ENCODE measurements at regions not wholly inside any gene's neighbourhood (a gene's known extent, or its start where the extent isn't known, plus 50 kb on each side); places are given as distances from the start of the nearest gene placed in this dataset.

DNA sequence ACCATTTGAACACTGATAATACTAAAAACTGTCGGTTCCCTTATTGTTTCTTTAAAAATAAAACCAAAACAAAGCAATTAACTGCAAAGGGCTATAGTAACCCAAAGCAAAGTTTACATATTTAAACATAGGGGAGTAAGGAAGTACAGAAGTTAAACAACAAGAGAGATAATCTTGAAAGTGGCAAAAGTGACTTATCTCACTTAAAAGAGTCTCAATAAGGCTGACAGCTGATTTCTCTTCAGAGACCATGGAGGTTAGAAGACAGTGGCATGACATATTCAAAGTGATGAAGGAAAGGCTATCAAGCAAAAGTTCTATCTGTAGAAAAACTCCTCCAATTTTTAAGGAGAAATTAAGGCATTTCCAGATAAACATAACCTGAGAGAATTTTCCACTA lies 233.5 kb upstream of the HDAC9 start:
- DNase-seq, result no peak

- no peak for DNase-seq
Observed at GRCh38 chr7:18265611-18266281, 229.8 kb upstream of the HDAC9 start.

GRCh38 chr7:18268571-18268970 lies 227.0 kb upstream of the HDAC9 start:
- no peak for DNase-seq

- DNase-seq, result no peak
Observed at GRCh38 chr7:18276380-18276779, 219.2 kb upstream of the HDAC9 start.

- DNase-seq, result no peak
Observed at GRCh38 chr7:18278316-18278715, 217.2 kb upstream of the HDAC9 start.

DNA sequence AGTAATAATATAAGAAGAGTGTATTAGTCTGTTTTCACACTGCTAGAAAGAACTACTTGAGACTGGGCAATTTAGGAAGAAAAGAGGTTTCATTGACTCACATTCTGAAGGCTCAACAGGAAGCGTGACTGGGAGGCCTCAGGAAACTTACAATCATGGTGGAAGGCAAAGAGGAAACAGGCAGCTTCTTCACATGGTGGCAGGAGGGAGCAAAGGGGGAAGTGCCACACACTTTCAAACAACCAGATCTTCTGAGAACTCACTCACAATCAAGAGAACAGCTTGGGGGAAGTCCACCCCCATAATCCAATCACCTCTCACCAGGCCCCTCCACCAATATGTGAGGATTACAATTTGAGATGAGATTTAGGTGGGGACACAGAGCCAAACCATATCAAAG lies 212.5 kb upstream of the HDAC9 start:
- no peak for DNase-seq

DNA sequence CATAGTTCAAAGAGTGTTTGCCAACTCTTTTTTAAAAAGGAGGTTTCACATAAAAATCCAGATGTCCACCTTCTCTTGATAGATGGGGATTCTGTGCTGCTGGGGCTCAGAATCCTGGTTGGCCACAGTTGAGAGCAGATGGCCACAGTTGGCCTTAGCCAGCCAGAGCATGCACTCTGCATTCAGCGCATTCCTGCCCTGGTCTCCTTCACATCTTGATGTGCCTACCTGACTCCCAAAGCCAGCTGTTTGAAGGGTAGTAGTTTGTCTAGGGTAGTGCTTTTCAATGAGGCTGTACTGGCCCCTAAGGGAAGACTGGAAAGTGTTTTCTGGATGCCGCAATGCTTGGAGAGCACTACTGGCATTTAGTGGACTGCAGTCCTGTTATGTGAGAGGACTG lies 208.1 kb upstream of the HDAC9 start:
- DNase-seq, result no peak

- DNase-seq, result no peak
Observed at GRCh38 chr7:18288322-18289037, 207.1 kb upstream of the HDAC9 start.

GRCh38 chr7:18289788-18290187 lies 205.8 kb upstream of the HDAC9 start:
- no peak for DNase-seq

- DNase-seq, result no peak
Observed at GRCh38 chr7:18290223-18290622, 205.3 kb upstream of the HDAC9 start.

- DNase-seq, result no peak
Observed at GRCh38 chr7:18290865-18291264, 204.7 kb upstream of the HDAC9 start.

DNA sequence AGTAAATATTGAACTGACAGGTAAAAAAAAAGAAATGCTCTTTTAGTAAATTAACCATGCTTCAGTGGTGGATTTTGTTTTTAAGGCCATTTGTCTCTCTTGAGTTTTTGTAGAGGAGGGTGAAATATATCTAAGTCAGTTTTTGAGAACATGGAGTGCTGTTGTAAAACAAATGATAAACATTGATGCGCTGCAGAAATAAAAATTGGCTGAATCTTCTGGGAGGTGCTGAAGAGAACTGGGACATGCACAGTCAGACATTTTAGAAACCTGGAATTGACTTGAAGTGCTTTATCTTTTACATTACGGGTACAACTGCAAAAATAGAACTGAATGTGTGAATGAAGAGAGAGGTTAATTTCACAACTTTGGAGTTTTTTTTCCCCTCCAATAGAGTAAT lies 203.0 kb upstream of the HDAC9 start:
- DNase-seq, result no peak

- DNase-seq, result no peak
Observed at GRCh38 chr7:18293759-18294158, 201.8 kb upstream of the HDAC9 start.

DNA sequence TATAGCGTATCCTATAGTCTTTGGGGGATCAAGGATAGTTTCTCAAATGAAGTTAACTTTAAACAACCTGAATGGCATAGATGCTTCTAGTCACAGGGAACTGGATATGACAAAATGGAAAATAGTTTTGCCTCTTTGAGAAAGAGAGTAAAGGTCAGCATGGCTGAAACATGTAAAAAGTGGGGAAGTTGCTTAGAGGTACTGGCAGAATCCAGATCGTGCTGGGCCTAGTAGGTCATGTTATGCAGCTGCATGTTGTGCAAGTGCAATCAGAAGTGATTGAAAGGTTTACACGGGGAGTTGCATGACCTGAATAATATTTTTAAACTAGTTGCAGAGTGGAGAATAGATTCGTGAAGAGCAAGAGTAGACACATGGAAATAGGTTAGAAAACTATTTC lies 201.1 kb upstream of the HDAC9 start:
- no peak for DNase-seq

- DNase-seq, result no peak
Observed at GRCh38 chr7:18295781-18296423, 199.6 kb upstream of the HDAC9 start.

GRCh38 chr7:18302097-18302496 lies 193.5 kb upstream of the HDAC9 start:
- no peak for DNase-seq

- DNase-seq, result no peak
Observed at GRCh38 chr7:18305866-18306265, 189.7 kb upstream of the HDAC9 start.

- no peak for DNase-seq
Observed at GRCh38 chr7:18306696-18307095, 188.9 kb upstream of the HDAC9 start.

DNA sequence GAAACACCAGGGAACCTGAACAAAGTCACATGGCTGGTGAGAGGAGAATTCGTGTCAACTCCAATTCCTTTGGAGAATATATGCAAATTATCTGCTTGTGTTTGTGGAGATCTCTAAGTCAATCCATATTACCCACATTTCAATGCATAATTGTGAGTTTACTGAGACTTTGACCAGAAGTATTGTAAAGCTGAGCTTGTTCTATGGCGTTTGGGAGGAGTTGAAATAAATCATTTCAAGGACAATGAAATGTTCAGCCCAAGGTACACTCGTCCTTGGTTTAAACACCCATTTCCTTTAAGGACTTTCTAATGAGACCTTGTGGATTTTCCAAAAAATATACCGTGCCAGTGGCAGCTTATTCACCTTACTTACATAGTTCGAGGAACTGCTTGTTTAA lies 186.6 kb upstream of the HDAC9 start:
- DNase-seq, result no peak

DNA sequence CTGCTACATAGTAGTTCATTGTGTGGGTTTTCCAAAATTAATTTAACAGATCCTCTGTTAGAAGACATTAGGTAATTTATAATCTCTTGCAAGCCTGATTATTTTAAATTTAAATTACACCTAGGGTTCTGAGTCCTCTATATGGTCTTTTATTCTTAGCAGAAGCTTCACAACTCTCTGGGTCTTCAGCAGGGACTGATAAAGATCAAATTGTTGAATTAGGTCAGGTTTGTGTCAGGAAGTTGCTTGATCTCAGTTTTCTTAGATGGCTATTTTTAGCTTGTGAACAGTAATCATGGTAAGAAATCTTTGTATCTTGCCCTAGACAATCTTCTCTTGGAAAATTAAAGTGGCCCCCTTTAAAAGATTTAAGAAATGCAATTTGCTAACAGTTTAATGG lies 183.1 kb upstream of the HDAC9 start:
- DNase-seq, result no peak

DNA sequence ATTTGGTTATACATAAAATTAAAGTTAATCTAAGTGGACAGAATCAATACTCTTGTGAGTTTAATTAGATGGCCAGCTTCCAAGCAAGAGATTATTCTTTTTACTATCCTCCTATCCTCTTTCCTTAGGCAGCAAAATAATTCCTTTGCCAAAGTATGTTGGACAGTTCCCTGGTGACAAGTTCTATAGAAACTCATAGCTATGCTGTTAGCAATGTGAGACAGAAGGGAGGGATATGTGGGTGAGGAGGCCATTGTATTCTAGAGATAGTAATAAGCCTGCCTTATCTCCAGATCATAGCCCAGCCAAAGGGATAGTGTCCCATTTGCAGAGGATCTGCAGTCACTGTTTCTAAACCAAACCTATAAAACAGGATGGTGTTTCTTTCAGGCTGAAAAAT lies 181.6 kb upstream of the HDAC9 start:
- no peak for DNase-seq

DNA sequence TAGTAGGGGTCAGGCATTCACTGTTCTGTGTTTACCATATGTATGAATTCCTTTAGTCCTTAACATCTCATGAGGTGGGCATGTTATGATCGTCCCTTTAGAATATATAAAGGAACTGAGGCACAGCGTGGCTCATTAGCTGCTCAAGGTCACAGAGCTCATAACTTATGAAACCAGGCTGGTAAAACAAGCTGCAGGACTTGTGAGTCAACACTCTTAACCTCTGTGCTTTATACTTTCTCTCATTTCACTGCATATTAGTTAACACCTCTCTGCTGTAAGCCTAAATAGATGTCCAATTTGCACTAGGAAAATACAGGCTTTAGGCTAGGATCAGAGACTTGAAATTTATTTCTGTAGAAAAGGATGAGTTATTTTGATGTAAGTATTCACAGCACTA lies 180.3 kb upstream of the HDAC9 start:
- DNase-seq, result no peak

DNA sequence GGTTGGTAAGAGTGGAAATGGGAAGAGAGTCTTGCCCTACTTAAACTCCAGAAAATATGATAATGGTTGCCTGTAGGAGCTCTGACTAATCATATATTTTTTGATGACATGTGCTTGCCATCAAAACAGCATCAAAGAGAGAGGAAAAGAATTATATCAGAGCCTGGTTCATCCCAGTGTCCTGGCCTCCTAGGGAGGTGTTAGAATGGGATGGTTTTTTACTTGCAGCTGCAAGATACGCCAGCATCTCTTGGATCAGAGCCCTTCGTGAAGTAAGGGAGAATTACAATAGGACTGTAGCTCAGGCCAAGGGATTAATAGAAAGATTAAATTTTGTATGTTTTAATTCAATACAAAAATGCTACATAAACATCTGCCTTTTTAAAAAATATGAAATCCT lies 177.6 kb upstream of the HDAC9 start:
- no peak for DNase-seq

DNA sequence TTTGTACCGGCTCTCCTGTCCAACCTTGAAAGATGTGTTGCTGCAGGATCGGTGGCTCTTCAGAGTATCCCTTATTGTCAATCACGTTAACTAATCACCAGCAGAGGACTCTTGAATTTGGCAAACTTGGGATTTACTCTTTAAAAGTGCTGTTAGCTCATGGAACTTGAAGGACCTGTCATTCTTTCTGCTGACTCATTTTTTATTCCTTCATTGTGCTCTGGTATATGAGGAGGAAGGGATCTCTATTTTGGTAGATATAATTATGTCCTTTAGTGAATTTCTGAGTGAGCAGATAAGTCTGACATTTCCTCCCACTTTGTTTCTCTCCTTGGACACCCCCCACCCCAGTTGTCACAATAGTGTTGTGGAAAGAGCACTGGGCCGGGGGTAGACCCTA lies 175.1 kb upstream of the HDAC9 start:
- no peak for DNase-seq

Measured in activated effector memory CD4-positive, alpha-beta T cell treated with anti-CD3 and anti-CD28 coated beads, Interleukin-2, amount 50 U/mL, for 16 hours (primary cell).